GM21447 (cell line): ENCODE measurements at regions not wholly inside any gene's neighbourhood (a gene's known extent, or its start where the extent isn't known, plus 50 kb on each side); places are given as distances from the start of the nearest gene placed in this dataset.
"Not testable (repeated sequence)": the region's sequence is repeated elsewhere in the genome, so short reads cannot be mapped to it uniquely, and the experiment has no call there.

Source experiments
- ATAC-seq: cut with Tn5 transposase; IDR thresholded peaks from one replicate; pipeline ENCODE4 v1.9.1; 2021; ENCODE audit not compliant: unreplicated experiment

DNA sequence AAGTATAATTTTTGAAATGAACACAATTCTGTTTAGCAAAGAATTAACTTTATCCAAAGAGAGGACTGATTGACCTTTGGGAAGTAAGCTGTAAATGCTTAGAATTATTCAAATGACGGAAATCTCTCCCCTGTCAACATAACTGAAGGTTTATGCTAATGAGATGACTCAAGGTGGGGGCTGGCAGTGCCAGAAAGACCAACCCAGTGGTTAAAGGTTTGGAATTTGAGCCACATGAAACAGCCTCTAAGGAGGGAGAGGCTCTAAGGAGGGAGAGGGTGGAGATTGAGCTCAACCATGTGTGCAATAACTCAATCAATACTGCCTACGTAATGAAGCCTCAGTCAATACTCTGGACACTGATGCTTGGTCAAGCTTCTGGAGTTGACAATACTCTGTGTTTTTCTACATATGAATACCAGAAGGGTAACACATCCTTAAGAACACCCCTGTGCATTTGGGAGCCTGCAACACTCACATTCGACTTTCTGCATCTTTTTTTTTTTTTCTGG lies 123.4 kb upstream of the TENT5A start:
- no peak for ATAC-seq

DNA sequence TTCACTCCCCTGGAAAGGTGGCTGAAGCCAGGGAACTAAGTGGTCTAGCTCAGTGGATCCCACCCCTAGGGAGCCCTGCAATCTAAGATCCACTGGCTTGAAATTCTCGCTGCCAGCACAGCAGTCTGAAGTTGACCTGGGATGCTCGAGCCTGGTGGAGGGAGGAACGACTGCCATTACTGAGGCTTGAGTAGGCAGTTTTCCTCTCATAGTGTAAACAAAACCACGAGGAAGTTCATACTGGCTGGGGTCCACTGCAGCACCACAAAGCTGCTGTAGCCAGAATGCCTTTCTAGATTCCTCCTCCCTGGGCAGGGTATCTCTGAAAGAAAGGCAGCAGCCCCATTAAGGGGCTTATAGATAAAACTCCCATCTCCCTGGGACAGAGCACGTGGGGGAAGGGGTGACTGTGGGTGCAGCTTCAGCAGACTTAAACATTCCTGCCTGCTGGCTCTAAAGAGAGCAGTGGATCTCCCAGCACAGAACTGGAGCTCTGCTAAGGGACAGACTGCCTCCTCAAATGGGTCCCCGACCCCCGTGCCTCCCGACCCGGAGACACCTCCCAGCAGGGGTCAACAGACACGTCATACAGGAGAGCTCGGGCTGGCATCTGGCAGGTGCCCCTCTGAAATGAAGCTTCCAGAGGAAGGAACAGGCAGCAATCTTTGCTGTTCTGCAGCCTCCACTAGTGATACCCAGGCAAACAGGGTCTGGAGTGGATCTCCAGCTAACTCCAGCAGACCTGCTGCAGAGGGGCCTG lies 117.4 kb upstream of the TENT5A start:
- ATAC-seq: not testable (repeated sequence)

DNA sequence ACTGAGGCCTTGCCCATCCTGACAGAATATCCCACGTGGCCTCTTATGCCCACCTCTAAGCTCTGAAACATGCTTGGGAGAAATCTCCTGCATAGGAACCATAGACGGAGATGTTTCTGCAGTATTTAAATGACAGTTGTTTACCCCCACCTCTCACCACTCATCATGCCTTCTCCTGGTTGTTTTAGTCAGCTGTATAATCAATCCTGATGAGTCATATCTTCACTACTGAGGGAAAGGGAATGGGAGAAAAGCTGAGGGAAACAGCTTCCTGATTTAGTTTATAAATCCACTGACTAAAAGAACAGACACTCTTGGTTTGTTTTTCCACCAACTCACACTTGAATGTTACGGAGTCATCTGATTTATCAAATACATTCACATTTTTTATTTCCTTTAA lies 113.2 kb upstream of the TENT5A start:
- ATAC-seq: no peak

DNA sequence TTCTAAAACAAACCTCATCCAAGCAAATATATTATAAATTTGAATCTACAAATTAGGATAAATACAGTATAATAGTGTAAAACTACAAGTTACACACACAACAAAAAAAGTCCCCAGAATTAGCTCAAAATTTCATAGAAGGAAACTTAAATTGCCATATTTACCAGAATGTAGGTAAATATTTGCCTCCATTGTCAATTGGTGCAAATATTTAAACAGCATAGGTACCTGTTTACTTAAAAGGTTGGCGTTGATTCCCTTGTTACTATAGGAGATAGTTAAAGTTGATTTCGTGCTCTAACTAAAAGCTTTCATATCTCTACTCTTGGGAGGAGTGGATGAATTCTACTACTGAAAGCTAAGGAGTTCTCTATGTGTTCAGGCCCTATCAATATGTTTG lies 111.6 kb upstream of the TENT5A start:
- no peak for ATAC-seq

DNA sequence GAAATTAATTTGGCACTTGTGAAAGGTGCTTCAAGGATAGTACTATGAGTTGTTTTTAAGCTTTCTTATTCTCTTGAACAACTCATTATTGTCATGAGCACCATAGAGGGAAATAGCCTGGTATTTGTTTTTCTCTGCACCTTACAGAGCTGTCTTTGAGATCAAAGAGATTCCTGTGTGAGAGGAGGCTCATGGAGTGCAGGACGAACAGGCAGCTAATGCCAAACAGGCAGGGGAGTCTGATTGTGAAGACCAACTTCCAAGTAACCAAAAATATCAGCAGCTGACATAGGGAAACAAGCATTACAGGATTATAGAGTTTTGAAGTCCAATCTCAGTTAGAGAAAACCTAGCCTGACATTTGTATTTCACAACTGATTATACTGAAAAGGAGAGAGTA lies 110.6 kb upstream of the TENT5A start:
- ATAC-seq: no peak

DNA sequence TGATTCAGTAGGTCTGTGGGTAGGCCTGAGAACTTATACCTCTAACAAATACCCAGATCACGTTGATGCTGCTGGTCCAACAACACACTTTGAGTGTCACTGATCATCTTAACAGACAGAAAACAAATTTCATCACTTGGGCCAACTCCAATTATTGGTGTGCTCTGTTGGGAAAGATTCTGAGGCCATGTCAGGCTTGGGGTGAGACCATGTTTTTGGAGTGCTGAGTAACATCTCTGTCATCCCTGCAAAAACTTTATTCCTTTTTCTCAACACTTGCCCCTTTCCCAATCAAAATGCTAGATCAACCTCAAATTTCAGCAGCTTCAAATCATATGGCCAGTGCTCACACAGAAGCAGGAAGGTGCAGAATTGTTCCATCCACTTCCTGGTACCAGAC lies 108.8 kb upstream of the TENT5A start:
- no peak for ATAC-seq

DNA sequence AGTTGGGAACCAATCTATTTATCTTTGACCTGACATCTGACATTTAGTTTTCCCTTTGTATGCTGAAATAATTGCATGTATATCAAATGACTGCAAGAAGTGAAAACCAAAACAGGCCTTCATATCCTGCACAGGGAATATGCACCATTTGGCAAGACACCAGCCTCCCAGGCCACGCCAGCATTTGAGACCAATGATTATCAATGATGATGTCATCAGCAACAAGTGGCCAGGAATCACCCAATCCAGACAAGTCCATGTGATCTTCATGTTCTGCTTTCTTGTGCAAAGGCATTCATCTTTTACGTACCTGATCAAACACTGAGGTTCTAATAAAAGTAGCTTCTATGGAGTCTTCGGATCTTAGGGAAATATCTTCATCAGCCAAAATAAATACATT lies 107.4 kb upstream of the TENT5A start:
- no peak for ATAC-seq

DNA sequence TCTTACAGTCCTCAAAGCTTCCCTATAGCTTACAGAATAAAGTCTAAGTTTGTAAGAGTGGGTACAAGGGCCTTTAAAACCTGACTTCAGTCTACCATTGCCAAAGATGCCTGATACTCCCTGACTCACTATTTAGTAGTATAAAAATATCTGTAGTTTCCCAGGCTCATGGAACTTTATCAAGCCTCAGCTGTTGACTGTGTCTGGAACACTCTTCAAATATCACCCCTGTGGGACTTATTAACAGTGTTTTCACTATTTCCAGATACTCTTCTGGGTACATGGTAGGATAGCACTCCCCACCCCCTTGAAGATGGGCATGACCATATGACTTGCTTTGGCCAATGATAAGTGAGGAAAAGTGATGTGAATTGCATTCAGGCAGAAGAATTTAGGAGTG lies 105.3 kb upstream of the TENT5A start:
- ATAC-seq: no peak

DNA sequence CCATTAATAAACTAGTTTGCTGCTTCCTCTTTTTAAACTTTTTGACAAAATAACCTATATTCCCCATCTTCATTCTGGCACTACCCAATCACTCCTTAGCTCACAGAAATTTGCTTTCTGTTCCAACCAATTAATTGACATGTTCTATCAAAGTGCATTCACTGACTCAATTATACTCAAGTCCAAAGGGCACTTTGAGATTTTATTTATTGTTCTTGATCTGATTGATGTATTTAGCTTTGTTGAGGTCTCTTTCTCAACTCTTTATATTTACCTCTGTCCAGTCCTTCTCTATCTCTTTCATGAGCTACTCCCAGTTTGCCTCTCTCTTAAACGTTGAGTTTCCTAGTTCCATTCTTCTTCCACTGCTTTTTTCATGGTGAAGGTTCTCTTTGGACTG lies 104.4 kb upstream of the TENT5A start:
- ATAC-seq: no peak

DNA sequence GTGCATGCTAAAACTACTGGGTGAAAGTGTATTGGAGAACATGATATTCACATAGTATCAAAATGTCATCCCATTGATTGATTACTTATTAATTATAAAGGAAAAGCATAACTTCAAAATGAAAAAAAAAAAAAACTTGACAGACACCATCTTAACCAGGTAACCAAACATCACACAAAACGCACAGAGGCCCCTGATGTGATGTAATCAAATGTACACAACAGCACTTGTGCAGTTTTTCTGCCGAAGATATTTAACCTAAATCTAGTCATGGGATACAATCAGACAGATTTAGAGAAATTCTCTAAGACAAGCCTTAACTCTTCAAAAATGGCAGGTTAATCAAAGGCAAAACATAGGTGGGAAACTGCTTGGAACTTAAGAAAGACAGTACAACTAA lies 102.0 kb upstream of the TENT5A start:
- ATAC-seq: no peak

DNA sequence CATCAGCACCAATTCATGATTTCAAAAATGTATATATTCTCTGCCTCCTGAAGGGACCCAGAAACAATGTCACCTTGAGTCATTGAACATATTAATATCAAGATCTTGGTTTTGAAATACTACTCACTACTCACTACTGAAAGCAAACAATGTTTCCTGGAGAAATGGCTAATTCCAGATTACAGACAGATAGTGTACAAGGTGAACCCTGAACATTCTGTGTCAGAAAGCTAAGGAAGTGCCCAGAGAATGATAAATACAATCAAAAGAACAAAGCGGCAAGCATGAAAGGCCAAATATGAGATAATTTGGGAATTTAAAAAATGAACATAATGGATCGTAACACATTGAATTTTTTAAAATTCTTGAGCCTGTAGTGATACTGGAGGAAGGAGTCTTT lies 101.5 kb upstream of the TENT5A start:
- no peak for ATAC-seq

DNA sequence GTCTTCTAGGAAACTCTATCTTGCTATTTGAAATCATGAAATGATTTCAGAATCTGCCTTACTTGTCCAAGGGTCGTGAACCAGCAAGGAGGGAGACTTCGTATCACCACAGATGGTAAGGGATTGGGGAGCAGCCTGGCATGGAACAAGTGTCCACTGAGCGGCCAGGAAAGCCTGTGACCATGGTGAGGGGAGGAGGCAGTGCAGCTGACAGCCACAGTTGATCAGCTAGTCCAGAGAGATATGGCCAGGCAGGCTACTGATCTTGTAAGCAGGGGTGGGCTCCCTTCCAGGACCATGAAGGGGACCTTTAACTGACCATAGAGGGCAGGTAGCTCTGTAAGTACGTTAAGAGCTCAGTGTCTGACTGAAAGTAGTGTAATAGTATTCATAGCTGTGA lies 96.8 kb upstream of the TENT5A start:
- no peak for ATAC-seq

DNA sequence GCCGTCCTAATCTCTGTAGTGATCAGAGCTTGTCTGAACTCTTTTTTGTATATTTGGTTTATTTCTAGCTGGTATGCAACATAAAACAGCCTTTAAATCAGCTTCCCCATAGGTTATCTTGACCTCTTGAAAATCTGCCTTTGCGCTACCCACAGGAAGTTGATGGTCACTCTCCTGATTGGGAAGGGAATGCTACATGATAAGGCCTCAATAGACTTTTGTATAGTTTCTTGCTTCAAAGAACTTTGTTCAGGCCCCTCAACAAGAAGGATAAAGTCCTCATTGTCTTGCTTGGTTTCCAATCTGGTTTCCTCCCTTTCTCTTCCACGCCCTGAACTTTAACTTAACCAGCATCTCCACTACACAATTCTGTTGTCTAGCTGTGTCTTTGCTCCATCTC lies 95.4 kb upstream of the TENT5A start:
- ATAC-seq: no peak

DNA sequence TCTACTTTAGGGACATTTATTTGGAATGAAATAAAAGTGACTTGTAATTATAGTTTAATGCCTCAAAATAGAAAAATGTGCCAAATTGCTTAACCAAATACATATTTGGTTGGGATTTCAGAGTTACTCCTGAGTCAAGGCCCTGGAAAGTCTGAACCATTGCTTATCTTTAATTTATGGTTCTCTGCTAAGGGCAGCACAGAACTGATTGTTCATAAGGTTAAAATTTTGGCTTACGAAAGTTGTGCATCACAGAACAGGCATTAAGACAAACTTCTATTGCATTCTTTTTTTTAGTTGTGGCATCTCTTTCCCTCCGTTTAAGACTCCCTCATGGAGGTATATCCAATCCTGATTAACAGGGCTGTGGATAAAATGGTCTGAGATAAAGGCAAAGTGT lies 92.2 kb upstream of the TENT5A start:
- no peak for ATAC-seq

DNA sequence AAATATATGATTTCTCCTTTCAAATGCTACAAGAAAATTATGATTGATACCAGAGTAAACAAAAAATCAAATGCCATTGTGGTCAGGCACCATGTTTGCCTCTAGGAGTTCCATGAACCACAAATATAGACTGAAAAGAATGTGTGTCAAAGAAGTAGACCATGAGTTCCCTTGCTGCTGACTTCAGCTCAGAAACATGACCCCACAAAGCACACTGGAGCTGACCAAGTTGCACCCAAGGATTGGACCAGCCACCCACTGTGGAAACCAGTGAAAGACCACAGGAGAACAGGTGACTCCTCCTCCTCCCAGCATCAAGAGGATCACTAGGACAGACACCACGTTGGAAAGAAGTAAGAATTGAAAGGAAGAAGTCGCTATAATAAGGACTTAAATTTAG lies 90.8 kb upstream of the TENT5A start:
- ATAC-seq: no peak

DNA sequence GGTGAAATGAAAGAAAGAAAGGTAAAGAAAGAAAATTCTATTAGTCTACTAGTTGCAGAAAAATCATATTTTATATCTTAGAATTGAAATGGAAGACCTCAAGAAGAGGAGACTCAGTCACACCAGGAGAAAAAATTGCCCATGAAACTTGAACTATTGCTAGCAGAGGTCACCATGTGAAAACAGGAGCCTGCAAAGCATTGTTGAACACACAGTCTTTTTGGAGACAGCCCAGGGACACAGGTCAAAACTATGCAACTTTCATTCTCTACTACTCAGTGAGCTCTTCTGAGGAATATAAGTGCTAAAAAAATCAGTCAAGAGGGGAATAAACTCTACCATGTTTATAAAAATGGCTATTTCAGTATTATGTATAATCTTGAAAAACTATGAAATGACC lies 89.8 kb upstream of the TENT5A start:
- no peak for ATAC-seq

DNA sequence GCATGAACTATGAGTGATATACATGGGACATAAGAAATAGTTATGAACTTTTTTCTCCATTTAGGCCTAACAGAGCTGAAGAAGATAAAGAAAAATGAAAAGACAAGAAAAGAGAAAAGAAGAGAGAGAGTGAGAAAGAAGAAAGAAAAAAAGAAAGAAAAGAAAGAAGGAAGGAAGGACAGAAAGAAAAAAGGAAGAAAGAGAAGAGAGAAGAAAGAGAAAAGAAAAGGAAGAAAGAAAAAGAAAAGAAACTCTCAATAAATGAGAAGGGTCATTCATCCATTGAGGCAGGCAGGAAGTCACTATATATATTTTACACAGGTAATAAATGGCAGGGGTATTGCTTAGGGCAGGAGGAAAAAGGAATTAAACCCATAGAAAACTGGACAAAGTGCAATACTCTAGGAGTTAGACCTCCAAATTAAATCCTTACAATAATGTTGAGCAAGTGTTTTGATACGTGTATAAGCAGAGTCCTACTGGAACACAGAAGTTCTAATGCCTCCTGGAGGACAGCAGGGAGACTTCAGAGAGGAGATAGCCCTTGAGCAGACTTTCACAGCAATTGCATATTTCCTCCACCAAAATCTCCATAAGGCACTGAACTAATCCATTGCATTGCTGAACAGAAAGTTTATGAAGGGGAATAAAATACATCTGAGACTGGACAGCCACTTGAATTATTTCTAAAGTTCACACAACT lies 86.4 kb upstream of the TENT5A start:
- ATAC-seq: no peak

DNA sequence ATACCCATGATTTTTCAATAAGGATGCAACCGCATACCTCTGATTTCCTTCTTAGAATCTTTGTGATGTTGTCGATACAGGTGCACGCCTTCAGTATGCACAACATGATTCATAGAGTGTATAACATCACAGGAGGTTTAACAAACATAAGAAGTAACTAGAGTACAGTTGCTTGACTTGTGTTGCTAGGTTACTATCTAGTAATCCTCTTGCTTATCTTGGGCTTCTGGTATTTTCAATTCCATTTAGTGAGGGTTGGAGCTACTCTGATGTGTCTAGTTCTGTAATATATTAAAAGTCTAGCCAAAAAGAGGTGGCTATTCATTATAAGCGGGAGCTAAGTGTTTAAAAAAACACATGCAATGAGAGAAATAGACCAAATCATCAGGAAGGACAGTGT lies 85.5 kb upstream of the TENT5A start:
- ATAC-seq: no peak

DNA sequence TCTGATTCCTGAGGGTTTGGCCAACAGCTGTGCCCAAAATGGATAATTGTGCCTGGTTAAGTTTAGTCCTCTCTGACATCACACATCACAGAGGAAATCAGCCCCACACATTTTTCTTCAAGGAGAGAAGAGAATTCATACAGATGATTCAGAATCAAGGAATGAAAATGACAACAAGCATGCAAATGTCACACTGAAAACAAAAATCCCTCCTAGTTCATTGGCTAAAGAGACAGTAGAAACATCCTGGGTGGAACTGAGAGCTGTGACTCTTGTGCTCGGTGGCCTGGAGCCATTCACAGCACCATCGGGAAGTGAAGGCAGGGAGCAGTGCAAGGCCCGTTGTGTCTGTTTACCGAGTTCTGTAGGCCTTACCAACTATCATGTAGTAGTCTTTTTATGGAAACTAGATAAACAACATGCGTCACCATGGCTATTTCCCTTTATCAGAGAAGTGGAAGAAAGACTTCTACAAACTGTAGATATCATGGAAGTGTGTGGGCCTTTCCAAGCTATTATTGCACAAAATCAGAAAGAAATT lies 81.7 kb upstream of the TENT5A start:
- no peak for ATAC-seq

DNA sequence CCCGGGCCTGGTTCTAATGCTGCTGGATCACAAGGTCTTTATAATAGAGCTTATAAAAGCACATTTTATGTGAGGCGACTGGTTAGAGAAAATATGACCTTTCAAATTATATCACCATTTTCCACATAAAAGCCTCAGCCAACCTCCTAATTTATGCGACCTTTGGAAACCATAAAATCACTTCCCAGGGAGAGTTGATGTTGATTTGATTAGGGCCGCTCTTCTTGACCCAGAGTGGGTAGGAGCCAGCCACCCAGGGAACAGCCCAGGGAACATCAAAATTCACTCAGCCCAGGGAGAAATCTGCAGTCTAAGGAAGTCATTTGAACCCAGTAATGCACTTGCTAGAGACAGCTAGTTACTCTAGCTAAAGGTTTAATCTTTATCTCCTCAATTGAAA lies 79.8 kb upstream of the TENT5A start:
- ATAC-seq: no peak

DNA sequence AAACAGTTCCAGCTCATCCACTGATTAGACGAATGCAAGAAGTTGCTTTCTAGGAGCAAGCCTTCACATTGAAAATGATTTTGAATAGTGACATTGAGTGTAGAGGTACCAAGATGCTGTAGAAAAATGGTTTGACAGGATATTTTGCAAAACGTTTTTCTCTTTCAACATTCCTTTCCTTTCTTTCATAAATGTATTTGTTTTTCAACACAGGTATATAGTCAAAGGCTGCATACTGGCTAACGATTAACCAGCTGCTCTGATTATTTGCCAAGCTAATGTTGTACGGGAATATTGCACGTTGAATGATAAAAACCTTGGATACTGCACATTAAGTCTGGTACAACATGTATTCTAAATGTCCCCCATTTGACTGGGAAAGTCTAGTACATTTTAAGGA lies 78.8 kb upstream of the TENT5A start:
- ATAC-seq: no peak

DNA sequence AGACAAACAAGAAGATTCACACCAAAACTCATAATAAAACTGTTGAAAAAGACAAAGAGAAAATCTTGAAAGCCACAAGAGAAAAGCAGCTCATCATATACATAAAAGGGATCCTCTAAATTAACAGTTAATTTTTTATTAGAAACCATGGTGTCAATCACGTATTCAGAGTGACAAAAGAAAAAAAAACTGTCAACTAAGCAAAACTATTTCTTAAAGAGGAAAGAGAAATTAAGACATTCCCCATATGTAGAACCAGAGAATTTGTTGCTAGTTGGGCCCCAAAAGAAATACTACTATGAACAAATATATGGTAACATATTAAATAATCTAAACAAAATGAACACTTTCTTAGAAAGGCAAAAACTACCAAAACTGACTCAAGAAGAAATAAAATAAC lies 74.3 kb upstream of the TENT5A start:
- no peak for ATAC-seq
